Activated CD8-positive, alpha-beta T cell treated with anti-CD3 and anti-CD28 coated beads for 36 hours (primary cell): ENCODE measurements at regions not wholly inside any gene's neighbourhood (a gene's known extent, or its start where the extent isn't known, plus 50 kb on each side); places are given as distances from the start of the nearest gene placed in this dataset.

Source experiments
- ATAC-seq: fragments of 200-7000 bp; cut with Tn5 transposase; one replicate; pipeline ENCODE4 v1.10.0; 2021; ENCODE audit warnings: mild to moderate bottlenecking, moderate library complexity
- CTCF ChIA-PET: fragments of 350-600 bp; sonication (Branson Sonifier 250); formaldehyde crosslinking; loops from one replicate; lab custom pipeline; 2021; ENCODE audit warnings: antibody characterized with exemption; lab: Charles Lee
- POLR2A ChIA-PET: fragments of 350-600 bp; sonication (Branson Sonifier 250); formaldehyde crosslinking; loops from one replicate; lab custom pipeline; 2021; ENCODE audit warnings: antibody characterized with exemption; lab: Charles Lee
- DNase-seq: peaks from one replicate; pipeline ENCODE4 v3.0.0-alpha.2; 2020
- H3K27ac Mint-ChIP-seq: one replicate; pipeline ENCODE4 v1.8.0; 2021; ENCODE audit warnings: mild to moderate bottlenecking, mixed read lengths
- H3K27me3 Mint-ChIP-seq: one replicate; pipeline ENCODE4 v1.8.0; 2021; ENCODE audit warnings: mixed read lengths
- H3K36me3 Mint-ChIP-seq: one replicate; pipeline ENCODE4 v1.8.0; 2021; ENCODE audit warnings: low read depth, mixed read lengths
- H3K4me1 Mint-ChIP-seq: one replicate; pipeline ENCODE4 v1.8.0; 2021; ENCODE audit warnings: low read depth, mixed read lengths
- H3K4me3 Mint-ChIP-seq: one replicate; pipeline ENCODE4 v1.8.0; 2021; ENCODE audit warnings: mild to moderate bottlenecking, moderate library complexity, mixed read lengths
- H3K9me3 Mint-ChIP-seq: one replicate; pipeline ENCODE4 v1.8.0; 2021; ENCODE audit warnings: mixed read lengths
- intact Hi-C: fragments of 100-400 bp; cut with micrococcal nuclease; formaldehyde crosslinking; loops from one replicate; pipeline ENCODE4 v1.10.0; 2022
- TF ChIP-seq, protein P1 (sequence below): fragments of 200-600 bp; IDR thresholded peaks from one replicate; pipeline ENCODE4 v1.8.0; 2022; ENCODE audit warnings: antibody characterized with exemption, mild to moderate bottlenecking

DNA sequence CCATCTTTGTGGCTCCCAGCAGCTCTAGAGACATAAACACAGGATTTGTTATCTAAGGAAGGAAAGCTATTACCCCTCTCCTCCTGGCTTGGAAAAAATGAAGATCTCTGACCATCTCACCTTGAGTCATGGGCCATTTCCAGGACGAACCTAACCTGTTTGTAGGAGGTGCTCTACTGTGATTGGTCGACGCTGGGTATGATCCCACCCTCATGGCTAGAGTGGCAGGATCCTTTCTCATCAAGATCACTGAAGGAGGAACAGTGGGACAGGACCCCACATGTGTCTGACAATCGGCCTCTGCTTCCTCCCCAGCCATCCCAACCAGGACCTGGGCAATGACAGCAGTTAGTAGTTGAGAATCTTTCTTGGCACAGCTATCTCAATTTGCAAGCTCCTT, 144.1 kb downstream of the EMX2 start:
- no peak for ATAC-seq
- no peaks in the 10 kb centered on the region for H3K4me1 Mint-ChIP-seq
- intact Hi-C loops: no loop called here
- ChIA-PET POLR2A (no interaction called here), CTCF (no interaction called here)
- DNase-seq: no peak
- no peaks in the 10 kb centered on the region for H3K9me3 Mint-ChIP-seq
- H3K4me3 Mint-ChIP-seq: no peak overlapping the region
- H3K27ac Mint-ChIP-seq: no peak overlapping the region
- TF ChIP-seq, protein P1, sequence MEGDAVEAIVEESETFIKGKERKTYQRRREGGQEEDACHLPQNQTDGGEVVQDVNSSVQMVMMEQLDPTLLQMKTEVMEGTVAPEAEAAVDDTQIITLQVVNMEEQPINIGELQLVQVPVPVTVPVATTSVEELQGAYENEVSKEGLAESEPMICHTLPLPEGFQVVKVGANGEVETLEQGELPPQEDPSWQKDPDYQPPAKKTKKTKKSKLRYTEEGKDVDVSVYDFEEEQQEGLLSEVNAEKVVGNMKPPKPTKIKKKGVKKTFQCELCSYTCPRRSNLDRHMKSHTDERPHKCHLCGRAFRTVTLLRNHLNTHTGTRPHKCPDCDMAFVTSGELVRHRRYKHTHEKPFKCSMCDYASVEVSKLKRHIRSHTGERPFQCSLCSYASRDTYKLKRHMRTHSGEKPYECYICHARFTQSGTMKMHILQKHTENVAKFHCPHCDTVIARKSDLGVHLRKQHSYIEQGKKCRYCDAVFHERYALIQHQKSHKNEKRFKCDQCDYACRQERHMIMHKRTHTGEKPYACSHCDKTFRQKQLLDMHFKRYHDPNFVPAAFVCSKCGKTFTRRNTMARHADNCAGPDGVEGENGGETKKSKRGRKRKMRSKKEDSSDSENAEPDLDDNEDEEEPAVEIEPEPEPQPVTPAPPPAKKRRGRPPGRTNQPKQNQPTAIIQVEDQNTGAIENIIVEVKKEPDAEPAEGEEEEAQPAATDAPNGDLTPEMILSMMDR: no peak
- H3K27me3 Mint-ChIP-seq: peaks cover 7% of the 10 kb centered on the region
- H3K36me3 Mint-ChIP-seq: no peaks in the 10 kb centered on the region

DNA sequence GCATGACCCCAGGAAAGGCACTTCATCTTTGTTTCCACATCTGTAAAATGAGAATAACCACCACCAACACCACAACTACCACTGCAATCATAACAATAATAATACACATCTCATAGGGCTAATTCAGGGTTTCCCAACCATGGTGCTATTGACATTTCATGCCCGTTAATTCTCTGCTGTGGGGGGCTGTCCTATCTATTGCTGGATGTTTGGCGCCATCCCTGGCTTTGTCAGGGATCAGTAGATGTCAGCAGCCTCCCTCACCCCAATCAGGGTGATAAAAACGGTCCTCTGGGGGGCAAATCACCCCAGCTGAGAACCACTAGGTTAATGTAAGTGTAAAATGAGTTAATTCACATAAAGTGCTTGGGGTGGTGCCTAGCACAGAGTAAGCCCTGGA, 145.8 kb downstream of the EMX2 start:
- H3K4me1 Mint-ChIP-seq: no peaks in the 10 kb centered on the region
- ATAC-seq (no peak), DNase-seq (no peak)
- no peak overlapping the region for H3K4me3 Mint-ChIP-seq
- H3K36me3 Mint-ChIP-seq: no peaks in the 10 kb centered on the region
- TF ChIP-seq, protein P1: no peak
- POLR2A ChIA-PET: no interaction called here
- H3K9me3 Mint-ChIP-seq: no peaks in the 10 kb centered on the region
- intact Hi-C loops: no loop called here
- no peak overlapping the region for H3K27ac Mint-ChIP-seq
- CTCF ChIA-PET: no interaction called here
- H3K27me3 Mint-ChIP-seq: peaks cover 7% of the 10 kb centered on the region

DNA sequence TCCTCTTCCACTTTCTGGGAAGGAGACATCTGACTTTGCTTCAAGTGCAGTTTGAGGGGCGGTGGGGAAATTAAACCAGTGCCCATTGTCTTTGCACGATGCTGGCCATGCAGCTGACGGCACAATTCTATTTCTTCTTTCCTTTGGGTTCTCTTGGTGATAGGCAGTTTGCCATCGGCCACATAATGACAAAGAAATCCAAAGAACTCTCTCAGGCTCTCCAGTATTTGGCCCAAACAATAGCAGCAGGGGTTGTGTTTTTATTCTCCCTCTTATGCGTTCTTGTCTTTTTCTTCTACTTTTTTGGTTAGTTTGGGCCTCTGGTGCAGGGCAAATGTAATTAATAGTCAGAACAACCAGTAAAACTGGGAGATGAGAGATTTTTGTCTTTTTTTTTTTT, 147.0 kb downstream of the EMX2 start:
- H3K4me3 Mint-ChIP-seq: no peak overlapping the region

DNA sequence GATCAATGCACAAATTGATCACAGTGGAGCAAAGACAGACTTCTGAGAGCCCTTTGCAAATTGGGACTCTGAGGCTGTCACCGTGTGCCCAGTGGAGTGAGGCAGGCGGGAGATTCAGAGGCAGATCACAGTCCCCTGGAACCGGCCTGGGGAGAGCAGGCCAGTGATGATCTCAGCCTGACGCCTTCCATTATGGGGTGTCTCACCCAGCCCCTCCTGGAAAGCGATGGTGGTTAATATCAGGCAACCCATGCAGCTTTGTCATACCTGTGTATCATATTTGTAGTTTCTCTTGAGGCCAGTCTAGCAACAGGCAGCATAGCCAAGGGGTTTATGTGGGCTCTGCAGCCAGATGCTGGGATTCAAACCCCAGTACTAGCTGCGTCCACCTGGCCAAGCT, 147.8 kb downstream of the EMX2 start:
- POLR2A ChIA-PET: no interaction called here
- H3K4me3 Mint-ChIP-seq: no peak overlapping the region
- no peaks in the 10 kb centered on the region for H3K36me3 Mint-ChIP-seq
- intact Hi-C loops: no loop called here
- TF ChIP-seq, protein P1: no peak
- DNase-seq (no peak), ATAC-seq (no peak)
- H3K27ac Mint-ChIP-seq: no peak overlapping the region
- CTCF ChIA-PET: no interaction called here
- no peaks in the 10 kb centered on the region for H3K4me1 Mint-ChIP-seq
- H3K9me3 Mint-ChIP-seq: no peaks in the 10 kb centered on the region
- H3K27me3 Mint-ChIP-seq: peaks cover 6% of the 10 kb centered on the region

More for the DNA sequence above, 147.0 kb downstream of the EMX2 start:
- no peak overlapping the region for H3K27ac Mint-ChIP-seq
- ChIA-PET POLR2A (no interaction called here), CTCF (no interaction called here)
- TF ChIP-seq, protein P1: no peak
- no peak for ATAC-seq
- H3K9me3 Mint-ChIP-seq: no peaks in the 10 kb centered on the region
- intact Hi-C loops: no loop called here
- no peaks in the 10 kb centered on the region for H3K4me1 Mint-ChIP-seq
- peaks cover 7% of the 10 kb centered on the region for H3K27me3 Mint-ChIP-seq
- no peak for DNase-seq
- H3K36me3 Mint-ChIP-seq: no peaks in the 10 kb centered on the region

DNA sequence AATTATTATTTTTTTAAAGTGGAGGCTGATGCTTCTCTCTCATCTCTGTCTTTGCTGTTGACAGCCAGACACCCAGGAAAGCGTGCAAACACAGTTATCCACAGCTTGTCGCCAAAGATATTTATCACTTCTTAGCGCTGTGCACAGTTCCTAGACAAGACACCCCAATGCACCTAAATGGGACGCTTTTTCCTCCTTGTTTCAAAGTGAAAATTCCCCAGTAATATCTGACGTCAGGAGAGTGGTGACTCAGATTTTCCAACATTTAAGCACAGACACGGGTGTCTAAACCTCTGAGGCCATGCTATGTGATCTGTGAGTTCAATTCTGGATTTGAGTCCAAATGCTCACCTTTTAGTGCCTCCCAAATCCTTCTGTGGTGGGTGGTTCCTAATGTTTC, 151.6 kb downstream of the EMX2 start:
- H3K4me3 Mint-ChIP-seq: no peak overlapping the region
- H3K9me3 Mint-ChIP-seq: no peaks in the 10 kb centered on the region
- H3K36me3 Mint-ChIP-seq: no peaks in the 10 kb centered on the region
- no peaks in the 10 kb centered on the region for H3K27me3 Mint-ChIP-seq
- ATAC-seq: no peak
- POLR2A ChIA-PET: no interaction called here
- TF ChIP-seq, protein P1: no peak
- H3K27ac Mint-ChIP-seq: no peak overlapping the region
- no peak for DNase-seq
- CTCF ChIA-PET: interaction anchor here (1.0 kb wide), 1 partner anchor 157 kb away, joined by 3 read pairs; no protein-coding TSS in a partner anchor
- intact Hi-C loops: no loop called here
- H3K4me1 Mint-ChIP-seq: no peaks in the 10 kb centered on the region
